NCI-H2081 treated with DMSO at 0.1 percent for 48 hours (cell line): ENCODE measurements at regions not wholly inside any gene's neighbourhood (a gene's known extent, or its start where the extent isn't known, plus 50 kb on each side); places are given as distances from the start of the nearest gene placed in this dataset.
"Not testable (repeated sequence)": the region's sequence is repeated elsewhere in the genome, so short reads cannot be mapped to it uniquely, and the experiment has no call there.

Experiments
- DNase-seq: peaks from one replicate; lab custom pipeline; 2025; lab: John Stamatoyannopoulos, UW

DNA sequence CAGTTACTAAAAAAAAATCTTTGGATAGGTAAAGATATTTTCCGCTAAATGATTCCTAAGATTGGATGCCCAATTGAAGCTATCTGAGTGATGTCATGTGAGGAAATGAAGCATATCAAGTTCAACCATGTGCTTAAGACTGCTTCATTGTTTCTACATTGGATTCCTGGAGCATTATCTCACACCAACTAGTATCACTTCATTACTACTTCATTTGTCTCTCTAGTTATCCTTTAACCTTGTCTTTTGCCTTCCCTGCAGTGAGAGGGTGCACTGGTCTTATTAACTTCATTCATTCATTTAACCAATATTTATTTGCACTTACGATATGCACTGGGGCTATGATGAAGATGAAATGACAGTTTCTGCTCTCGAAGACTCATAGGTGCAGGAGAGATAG is 198.1 kb downstream of the SLC38A4 start:
- DNase-seq: no peak

DNA sequence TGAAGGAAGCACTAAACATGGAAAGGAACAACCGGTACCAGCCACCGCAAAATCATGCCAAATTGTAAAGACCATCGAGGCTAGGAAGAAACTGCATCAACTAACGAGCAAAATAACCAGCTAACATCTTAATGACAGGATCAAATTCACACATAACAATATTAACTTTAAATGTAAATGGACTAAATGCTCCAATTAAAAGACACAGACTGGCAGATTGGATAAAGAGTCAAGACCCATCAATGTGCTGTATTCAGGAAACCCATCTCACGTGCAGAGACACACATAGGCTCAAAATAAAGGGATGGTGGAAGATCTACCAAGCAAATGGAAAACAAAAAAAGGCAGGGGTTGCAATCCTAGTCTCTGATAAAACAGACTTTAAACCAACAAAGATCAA is 206.3 kb downstream of the SLC38A4 start:
- DNase-seq: not testable (repeated sequence)

DNA sequence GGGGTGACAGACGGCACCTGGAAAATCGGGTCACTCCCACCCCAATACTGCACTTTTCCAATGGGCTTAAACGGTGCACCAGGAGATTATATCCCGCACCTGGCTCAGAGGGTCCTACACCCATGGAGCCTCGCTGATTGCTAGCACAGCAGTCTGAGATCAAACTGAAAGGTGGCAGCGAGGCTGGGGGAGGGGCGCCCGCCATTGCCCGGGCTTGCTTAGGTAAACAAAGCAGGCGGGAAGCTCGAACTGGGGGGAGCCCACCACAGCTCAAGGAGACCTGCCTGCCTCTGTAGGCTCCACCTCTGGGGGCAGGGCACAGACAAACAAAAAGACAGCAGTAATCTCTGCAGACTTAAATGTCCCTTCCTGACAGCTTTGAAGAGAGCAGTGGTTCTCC is 208.1 kb downstream of the SLC38A4 start:
- not testable (repeated sequence) for DNase-seq

DNA sequence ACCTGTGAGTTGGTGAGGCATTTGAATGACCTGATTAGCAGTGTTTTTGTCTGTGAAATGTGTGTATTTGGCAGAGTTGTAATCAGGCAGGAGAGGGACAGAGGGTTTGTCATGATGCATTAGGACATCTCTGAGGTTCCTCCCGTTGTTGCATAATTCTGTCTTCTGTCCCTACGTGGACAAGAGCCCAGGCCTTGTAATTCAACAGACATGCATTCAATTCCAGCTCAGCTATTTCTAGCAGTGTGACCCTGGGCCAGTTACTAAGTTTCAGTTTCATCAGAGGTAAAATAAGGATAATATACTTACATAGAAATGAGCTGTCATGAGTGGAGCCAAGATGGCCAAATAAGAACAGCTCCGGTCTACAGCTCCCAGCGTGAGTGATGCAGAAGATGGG is 208.6 kb downstream of the SLC38A4 start:
- no peak for DNase-seq

DNA sequence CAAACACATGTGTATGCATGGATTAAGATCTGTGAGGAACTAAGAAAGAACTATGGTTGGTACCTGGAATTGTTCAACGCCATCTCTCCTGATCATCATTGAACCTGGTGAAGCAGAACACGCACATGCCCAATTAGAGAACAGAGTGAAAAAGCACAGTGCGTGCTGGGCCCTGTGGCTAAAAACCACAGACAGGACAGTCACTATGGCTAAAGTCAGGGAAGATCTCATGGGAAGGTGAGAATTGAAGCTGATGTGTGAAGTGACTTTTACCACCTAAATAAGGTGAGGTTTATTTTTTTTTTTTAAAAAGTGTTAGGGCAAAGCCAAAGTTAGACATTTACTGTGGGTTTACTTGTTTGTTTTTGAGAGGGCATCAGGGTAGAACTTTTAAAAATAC is 215.0 kb downstream of the SLC38A4 start:
- DNase-seq: no peak

DNA sequence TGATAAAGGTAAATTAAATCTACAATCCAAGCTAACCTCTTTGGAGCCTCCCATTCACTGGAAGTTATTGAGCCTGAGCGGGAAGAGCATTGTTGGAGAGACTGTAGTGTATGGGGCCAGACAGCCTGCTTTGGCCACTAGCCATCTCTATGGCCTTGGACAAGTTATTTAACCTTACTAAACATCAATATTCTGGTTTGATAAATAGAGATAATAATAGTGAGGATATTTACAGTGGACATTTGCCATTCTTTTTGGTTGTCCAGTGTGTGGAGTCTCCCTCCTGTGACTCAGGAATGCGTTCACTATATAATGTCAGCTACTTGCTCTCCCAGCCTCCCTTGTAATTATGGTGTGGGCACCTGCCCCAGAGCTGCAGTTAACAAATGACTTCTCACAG is 216.1 kb downstream of the SLC38A4 start:
- no peak for DNase-seq

DNA sequence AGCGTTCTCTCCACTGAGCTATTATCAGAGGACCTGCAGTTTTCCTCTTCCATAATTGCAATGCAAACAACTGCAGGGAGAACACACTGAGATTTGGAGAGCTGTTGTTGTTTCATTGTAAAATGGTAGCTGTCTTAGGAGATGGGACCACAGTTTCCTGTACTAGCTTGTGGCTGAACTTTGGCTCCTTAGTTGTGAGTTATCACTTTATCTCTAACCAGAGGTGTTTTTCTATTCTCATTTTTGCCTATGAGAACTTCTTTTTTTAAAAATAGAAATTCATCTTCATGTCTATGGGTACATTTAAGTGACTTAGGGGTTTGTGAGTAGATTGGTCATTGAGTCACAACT is 216.5 kb downstream of the SLC38A4 start:
- DNase-seq: no peak

DNA sequence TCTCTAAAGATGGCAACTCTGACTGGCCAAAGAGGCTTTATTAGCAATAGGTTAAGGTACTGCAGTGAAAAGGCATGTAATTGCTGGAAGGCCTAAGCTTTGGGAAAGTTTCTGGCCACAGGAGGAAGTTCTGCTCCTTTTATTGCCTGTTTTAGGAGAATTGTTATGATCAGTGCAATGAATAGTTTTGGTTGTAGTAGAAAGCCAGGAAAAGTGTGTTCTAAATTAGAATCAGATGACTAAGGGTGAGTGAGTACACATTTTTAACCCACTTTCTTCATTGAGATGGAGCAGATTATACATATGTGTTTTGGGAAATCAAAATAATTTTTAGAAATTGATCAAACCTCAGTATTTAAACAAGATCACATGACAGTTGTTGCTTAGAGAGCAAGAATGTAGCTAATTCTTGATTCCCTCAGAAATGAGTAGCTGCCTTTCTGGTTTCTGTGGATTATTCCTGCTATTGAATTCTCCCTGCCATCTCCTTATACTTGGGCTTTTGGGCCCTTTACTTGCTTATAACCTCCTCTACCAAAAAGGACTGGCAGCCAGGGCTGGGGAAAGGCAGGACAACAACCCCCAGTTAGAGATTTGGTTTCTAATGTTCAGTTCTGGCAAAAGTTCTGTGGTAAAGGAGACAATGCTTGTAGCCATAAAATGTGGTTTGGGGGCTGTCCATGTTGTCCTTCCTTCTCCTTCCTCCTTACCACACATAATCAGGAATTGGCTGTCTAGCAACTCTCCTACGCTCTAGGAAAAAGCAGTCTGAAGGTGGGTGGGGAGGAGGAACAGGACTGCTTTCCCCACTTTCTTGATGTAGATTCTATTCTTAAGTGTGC is 217.1 kb downstream of the SLC38A4 start:
- no peak for DNase-seq

DNA sequence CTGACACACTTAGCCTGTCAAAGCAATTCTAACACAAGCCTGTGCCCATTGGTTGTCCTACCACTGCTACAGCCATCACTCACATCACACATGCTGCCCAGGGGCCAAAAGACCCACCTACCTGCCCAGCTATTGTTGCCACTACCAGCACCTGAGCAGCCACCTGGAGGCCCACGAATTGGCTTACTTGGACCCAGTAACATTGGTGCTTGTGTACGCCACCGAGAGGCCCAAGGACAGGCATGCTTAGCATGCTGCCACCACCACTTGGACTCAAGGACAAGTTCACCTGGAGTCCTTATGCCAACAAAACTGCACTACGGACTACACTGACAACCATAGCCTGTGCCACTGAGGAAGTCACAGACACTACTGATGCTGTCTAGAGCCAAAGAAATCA is 221.1 kb downstream of the SLC38A4 start:
- DNase-seq: no peak

DNA sequence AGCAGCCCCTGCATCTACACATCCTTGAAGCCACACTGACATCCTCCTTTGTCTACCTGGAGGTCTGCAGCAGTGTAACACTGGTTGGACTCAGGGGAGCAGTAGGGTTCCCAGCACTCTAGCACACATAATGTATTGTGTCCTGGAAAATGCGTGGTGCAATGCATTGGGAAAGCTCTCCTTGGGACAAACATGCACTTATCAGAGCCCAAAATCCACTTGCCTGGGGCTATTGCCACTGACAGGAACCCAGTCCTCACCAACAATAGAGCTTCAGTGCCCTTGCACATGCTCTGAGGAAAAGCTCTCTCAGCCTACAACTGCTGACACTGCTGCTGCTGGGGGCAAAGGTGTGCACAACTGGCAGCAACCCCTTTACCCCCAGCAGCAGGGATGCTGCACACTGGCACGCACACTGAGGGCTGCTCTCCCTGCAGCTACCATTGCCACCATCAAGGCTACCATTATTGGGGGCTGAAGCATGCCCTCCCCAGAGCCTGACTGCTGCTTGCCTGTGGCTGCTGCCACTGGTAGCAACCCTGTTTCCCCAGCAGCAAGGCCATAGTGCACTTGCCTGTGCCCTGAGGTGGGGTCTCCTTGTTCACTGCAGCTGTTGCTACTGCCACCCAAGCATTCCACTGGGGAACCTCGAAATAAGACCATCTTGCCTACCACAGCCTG is 221.9 kb downstream of the SLC38A4 start:
- no peak for DNase-seq

DNA sequence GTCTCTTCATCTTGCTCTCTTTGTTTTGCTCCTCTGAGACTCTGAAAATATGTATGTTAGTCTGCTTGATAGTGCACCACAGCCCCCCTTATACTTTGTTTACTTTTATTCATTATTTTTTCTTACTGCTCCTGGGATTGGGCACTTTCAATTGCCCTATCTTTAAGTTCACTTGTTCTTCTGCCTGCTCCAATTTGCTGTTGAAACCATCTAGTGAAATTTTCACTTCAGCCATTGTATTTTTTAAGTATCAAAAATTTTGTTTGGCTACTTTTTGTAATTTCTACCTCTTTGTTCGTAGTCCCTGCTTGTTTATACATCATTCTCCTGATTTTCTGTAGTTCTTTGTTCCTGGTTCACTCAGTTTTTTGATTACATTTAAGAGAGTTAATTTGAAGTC is 223.3 kb downstream of the SLC38A4 start:
- no peak for DNase-seq

DNA sequence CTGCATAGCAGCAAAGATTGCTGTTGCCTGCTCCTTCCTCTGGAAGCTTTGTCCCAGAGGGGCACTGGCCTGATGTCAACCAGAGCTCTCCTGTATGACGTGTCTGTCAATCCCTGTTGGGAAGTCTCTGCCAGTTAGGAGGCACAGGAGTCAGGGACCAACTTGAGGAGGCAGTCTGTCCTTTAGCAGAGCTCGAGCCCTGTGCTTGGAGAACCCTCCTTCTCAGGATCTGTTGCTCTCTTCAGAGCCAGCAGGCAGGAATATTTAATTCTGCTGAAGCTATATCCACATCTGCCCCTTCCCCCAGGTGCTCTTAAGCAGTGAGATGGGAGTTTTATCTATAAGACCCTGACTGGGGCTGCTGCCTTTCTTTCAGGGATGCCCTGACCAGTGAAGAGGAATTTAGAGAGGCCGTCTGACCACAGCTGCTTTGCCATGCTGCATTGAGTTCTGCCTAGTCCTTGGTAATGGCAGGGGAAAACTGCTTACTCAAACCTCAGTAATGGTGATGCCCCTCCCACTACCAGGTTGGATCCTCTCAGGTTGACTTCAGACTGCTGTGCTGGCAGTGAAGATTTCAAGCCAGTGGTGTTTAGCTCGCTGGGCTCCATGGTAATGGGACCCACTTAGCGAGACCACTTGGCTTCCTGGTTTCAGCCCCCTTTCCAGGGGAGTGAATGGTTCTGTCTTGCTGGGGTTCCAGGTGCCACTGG is 218.6 kb upstream of the SLC38A2 start:
- no peak for DNase-seq

DNA sequence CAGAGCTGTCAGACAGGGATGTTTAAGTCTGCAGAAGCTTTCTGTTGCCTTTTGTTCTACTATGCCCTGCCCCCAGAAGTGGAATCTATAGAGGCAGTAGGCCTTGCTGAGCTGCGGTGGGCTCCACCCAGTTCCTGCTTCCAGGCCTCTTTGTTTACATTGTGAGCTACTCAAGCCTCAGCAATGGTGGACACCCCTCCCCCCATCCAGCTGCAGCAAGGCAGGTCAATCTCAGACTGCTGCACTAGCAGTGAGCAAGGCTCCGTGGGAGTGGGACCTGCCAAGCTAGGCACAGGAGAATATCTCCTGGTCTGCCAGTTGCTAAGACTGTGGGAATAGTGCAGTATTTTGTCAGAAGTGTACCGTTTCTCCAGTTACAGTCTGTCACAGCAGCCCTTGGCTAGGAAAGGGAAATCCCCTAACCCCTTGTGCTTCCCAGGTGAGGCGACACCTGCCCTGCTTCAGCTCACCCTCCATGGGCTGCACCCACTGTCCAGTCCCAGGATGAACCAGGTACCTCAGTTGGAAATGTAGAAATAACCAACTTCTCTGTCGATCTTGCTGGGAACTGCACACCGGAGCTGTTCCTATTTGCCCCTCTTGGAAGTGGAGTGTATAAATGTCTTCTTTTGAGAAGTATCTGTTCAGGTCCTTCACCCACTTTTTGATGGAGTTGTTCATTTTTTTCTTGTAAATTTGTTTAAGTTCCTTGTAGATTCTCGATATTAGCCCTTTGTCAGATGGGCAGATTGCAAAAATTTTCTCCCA is 213.5 kb upstream of the SLC38A2 start:
- DNase-seq: no peak

DNA sequence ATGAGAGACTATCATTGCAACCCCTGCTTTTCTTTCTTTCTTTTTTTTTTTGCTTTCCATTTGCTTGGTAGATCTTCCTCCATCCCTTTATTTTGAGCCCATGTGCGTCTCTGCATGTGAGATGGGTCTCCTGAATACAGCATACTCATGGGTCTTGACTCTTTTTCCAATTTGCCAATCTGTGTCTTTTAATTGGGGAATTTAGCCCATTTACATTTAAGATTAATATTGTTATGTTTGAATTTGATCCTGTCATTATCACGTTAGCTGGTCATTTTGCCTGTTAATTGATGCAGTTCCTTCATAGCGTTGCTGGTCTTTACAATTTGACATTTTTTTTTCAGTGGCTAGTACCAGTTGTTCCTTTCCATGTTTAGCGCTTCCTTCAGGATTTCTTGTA is 211.5 kb upstream of the SLC38A2 start:
- DNase-seq: not testable (repeated sequence)

DNA sequence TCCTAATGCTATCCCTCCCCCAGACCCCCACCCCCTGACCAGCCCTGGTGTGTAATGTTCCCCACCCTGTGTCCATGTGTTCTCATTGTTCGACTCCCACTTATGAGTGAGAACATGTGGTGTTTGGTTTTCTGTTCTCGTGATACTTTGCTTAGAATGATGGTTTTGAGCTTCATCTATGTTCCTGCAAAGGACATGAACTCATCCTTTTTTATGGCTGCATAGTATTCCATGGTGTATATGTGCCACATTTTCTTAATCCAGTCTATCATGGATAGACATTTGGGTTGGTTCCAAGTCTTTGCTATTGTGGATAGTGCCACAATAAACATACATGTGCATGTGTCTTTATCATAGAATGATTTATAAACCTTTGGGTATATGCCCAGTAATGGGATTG is 209.4 kb upstream of the SLC38A2 start:
- not testable (repeated sequence) for DNase-seq

DNA sequence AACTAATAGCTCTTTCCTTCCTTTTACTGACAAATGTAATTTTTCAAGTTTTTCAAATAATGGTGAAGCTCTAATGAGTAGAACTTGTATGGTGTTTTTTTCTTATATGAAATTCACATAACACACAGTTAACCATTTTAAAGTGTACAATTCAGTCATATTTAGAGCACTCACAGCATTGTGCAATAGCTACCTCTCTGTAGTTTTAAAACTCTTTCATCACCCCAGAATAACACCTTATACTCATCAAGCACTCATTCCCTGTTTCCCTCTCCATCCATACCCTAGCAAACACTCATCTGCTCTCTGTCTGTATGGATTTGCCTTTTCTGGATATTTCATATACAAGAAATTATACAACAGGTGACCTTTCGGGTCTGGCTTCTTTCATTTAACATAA is 207.9 kb upstream of the SLC38A2 start:
- DNase-seq: no peak

DNA sequence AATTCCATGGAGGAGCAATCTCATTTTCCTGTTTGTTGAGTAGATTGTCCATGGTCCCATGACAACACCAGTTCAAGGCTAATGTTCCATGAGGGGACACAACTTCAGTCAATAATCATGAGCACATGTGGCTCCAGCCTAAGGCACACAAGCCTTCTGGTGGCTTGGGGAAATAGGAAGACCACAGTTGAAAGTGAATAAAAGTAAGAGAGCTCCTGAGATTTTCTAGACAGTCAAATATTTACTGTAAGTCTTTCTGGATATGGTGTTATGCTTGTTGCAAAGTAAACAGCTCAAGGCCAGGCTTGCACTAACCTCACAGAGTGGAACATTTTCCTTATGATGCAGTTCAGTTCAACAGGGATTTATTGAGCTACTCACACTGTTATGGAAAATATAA is 206.9 kb upstream of the SLC38A2 start:
- no peak for DNase-seq

DNA sequence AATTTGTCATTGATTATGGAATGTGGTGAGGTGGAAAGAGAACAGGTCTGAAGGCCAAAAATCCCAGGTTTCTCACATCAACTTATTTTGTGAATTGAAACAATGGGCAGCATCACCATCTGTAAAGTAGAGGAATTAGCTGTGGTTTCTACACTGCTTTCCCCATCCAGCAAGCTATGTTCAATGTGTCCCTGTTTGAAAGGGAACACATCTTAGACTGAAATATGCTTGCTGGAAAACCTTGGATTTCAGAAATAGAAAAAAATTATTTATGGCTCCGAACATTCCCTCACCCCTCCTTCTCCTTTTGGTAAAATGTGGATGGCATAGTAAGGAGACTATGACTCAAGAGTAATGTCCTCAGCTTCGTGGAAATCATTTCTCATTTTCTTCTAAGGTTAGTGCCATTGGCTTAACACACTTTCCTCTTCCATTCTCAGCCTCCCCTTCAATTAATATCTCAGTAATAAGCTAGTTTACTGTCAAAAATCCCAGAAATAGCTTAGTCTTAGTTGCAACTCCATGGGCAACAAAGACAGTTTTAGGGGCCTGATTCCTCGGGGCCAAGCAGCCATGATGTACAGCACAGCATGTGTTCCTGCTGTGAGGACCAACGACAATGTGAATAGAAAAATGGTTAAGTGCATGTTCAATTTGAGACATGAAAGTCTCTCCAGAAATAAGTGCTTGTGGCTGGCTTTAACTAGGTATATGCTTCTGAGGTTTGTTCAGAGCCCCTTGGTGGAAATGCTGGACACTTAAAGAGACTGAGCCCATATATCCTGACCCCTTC is 205.8 kb upstream of the SLC38A2 start:
- DNase-seq: no peak

DNA sequence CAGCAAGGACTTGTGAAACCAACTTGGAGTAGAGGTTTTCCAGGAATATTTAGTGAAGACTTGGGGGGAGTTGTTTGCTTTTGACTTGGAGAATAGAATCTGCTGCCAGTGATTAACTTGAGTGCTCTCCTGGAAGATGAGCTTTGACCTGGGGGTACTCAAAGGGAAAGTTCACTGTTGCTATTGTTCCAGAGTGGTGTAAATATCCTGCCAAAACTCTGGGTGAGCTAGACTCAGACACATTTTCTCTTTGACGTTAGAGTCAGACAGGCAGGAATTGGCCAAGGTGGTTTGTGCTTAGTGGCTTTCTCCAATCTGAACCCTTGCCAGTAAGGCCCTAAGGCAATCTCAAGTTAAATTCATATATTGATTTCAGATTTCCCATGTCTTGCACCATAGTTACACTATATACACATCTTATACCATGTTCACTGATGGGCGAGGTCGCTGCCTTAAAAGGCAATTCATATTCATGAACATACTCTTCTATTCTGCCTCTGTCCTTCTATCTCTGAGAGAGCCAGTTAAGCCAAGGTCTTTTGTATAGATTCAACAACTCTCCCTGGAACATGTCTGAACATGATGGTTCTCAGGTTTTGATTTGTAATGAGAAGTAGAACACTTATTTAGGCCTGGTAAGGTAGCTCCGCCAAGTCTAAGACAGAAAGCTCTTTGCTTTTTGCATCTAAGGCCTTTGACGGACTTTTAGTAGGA is 204.6 kb upstream of the SLC38A2 start:
- no peak for DNase-seq

DNA sequence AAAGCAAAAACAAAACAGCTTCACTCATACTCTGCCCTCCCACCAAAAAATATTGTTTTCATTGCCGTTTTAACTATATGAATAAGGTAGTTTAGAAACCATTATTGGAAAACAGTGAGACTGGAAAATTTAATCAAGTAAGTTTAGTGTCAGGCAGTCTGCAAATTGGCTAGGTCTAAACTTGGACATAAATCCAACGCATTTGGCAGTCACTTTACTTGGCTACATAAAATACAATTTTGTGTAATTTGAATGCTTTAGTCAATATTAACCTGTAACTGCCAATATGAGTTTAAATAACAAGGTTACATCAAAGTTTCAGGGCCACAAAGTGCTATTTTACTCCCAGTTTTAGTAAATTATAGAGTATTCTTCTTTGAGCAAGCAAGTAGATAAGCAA is 202.3 kb upstream of the SLC38A2 start:
- no peak for DNase-seq

DNA sequence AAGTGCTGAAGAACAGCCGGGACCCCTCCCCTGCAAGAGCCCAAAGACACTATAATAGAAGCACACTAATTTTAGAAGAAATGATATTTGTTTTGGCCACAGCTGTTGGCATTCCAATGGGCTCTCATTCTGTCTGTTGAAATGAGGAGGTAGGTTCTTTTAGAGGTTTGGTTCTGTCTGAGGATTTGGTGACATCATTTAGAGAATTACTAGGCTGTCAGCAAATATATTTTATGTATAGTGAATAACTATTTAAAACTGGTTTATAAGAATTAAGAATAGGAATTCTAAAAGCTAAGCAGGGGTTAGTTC is 200.7 kb upstream of the SLC38A2 start:
- no peak for DNase-seq
